ENCODE measurements at regions not wholly inside any gene's neighbourhood (a gene's known extent, or its start where the extent isn't known, plus 50 kb on each side); places are given as distances from the start of the nearest gene placed in this dataset.

DNA sequence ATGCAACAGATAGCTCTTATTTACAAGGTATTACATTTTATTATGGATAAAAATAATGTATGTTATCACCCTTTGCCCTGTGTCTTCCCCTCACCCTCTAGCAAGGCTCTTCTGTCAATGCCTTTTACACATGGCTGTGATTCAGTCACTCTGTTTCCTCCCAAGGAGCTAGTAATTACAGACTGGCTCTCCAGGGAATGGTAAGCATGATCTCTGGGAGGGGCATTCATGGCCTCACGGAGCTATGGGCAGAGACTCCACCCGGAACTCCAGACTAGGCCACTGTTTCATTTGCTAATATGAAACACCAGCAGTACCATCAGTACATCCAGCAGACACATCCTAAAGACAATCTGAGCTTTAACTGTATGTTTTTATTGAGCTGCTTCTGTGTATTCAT, 410.9 kb upstream of the CYRIA start:
- intact Hi-C loops (cut with micrococcal nuclease), result no loop called here
- H3K27ac ChIP-seq (ENCODE audit: low read depth, low read length), result no peak overlapping the region
- ATAC-seq (no peak), DNase-seq (ENCODE audit: low read depth, low spot score) (no peak)
- ChIA-PET RAD21 (ENCODE audit: low non-redundant PET in 1 of 2, low total read pairs in 2 of 2, uncharacterized antibody in 2 of 2, unreplicated experiment in 2 of 2) (no interaction called here), POLR2A (no interaction called here), CTCF (no interaction called here)
- no peaks in the 10 kb centered on the region for H3K36me3 ChIP-seq (ENCODE audit: control insufficient read depth in 1 of 2, insufficient read depth in 2 of 2, low read length in 2 of 2)
- no peak overlapping the region for H3K9ac ChIP-seq (ENCODE audit: low read length)
- H3K27me3 ChIP-seq (ENCODE audit: insufficient read depth, low read length), result no peaks in the 10 kb centered on the region
- no peak overlapping the region for H3K4me3 ChIP-seq (replicated peaks in 1 of 2; ENCODE audit: low read depth in 1 of 2, low read length in 2 of 2)
- H3K4me2 ChIP-seq (ENCODE audit: low read length), result no peak overlapping the region
- no peak overlapping the region for H2AFZ ChIP-seq (ENCODE audit: low read depth, low read length, poor library complexity, severe bottlenecking)
- H3K79me2 ChIP-seq (ENCODE audit: insufficient read depth, low read length), result no peaks in the 10 kb centered on the region
- no peaks in the 10 kb centered on the region for H3K4me1 ChIP-seq (ENCODE audit: control insufficient read depth in 1 of 2, insufficient read depth in 2 of 2, low read length in 2 of 2)
- no TSS peak for BruUV-seq (replicated peaks)
- peaks cover 0 to 3% of the 10 kb centered on the region in 2 experiments; a peak in 1 of 4 replicates for H3K9me3 ChIP-seq (ENCODE audit: control insufficient read depth in 1 of 2, insufficient read depth in 1 of 2, low read depth in 1 of 2, low read length in 2 of 2)
- no peaks in the 10 kb centered on the region for H3K9me2 ChIP-seq (ENCODE audit: insufficient read depth)
- TF ChIP-seq CBX3 (IDR thresholded peaks at IDR 0.05; ENCODE audit: low read depth), result no peak
- TF ChIP-seq SP1 (IDR thresholded peaks at IDR 0.05; ENCODE audit: low read depth), result no peak
- TF ChIP-seq, protein P1, sequence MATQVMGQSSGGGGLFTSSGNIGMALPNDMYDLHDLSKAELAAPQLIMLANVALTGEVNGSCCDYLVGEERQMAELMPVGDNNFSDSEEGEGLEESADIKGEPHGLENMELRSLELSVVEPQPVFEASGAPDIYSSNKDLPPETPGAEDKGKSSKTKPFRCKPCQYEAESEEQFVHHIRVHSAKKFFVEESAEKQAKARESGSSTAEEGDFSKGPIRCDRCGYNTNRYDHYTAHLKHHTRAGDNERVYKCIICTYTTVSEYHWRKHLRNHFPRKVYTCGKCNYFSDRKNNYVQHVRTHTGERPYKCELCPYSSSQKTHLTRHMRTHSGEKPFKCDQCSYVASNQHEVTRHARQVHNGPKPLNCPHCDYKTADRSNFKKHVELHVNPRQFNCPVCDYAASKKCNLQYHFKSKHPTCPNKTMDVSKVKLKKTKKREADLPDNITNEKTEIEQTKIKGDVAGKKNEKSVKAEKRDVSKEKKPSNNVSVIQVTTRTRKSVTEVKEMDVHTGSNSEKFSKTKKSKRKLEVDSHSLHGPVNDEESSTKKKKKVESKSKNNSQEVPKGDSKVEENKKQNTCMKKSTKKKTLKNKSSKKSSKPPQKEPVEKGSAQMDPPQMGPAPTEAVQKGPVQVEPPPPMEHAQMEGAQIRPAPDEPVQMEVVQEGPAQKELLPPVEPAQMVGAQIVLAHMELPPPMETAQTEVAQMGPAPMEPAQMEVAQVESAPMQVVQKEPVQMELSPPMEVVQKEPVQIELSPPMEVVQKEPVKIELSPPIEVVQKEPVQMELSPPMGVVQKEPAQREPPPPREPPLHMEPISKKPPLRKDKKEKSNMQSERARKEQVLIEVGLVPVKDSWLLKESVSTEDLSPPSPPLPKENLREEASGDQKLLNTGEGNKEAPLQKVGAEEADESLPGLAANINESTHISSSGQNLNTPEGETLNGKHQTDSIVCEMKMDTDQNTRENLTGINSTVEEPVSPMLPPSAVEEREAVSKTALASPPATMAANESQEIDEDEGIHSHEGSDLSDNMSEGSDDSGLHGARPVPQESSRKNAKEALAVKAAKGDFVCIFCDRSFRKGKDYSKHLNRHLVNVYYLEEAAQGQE (IDR thresholded peaks at IDR 0.05; ENCODE audit: low read depth), result no peak
- TF ChIP-seq RAD21 (IDR thresholded peaks at IDR 0.05; ENCODE audit: low read depth), result no peak
- TF ChIP-seq, protein P2, sequence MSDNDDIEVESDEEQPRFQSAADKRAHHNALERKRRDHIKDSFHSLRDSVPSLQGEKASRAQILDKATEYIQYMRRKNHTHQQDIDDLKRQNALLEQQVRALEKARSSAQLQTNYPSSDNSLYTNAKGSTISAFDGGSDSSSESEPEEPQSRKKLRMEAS (IDR thresholded peaks at IDR 0.05), result no peak
- no peak for TF ChIP-seq SIN3A (IDR thresholded peaks at IDR 0.05; ENCODE audit: low read depth)
- no peak for TF ChIP-seq EGR1 (IDR thresholded peaks at IDR 0.05; ENCODE audit: low read depth)
- no peaks in the 10 kb centered on the region for H4K20me1 ChIP-seq (ENCODE audit: insufficient read depth)

DNA sequence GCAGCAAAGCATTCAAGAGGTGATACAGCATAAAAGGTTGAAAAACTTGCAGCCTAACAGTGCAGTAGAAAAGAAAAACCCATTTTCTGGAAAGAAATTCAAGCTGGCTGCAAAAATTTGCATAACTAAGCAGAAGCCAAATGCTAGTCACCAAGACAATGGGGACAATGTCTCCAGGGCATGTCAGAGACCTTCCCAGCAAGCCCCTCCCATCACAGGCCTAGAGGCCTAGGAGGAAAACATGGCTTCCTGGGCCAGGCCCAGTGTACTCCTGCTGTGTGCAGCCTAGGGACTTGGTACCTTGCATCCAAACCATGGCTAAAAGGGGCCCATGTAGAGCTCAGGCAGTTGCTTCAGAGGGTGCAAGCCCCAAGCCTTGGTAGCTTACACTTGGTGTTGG, 405.1 kb upstream of the CYRIA start:
- RAD21 ChIA-PET (ENCODE audit: low non-redundant PET in 1 of 2, low total read pairs in 2 of 2, uncharacterized antibody in 2 of 2, unreplicated experiment in 2 of 2), result no interaction called here
- intact Hi-C loops (cut with micrococcal nuclease), result no loop called here

More for the DNA sequence above, 405.1 kb upstream of the CYRIA start:
- no peak for ATAC-seq
- Histone ChIP-seq H4K20me1 (ENCODE audit: insufficient read depth) (no peaks in the 10 kb centered on the region), H3K9me3 (ENCODE audit: control insufficient read depth in 1 of 2, insufficient read depth in 1 of 2, low read depth in 1 of 2, low read length in 2 of 2) (no peaks in the 10 kb centered on the region), H3K4me2 (ENCODE audit: low read length) (no peak overlapping the region), H3K9ac (ENCODE audit: low read length) (no peak overlapping the region), H3K4me1 (ENCODE audit: control insufficient read depth in 1 of 2, insufficient read depth in 2 of 2, low read length in 2 of 2) (no peaks in the 10 kb centered on the region), H3K27me3 (ENCODE audit: insufficient read depth, low read length) (no peaks in the 10 kb centered on the region), H3K9me2 (ENCODE audit: insufficient read depth) (no peaks in the 10 kb centered on the region), H3K27ac (ENCODE audit: low read depth, low read length) (no peak overlapping the region), H3K79me2 (ENCODE audit: insufficient read depth, low read length) (no peaks in the 10 kb centered on the region), H3K4me3 (replicated peaks in 1 of 2; ENCODE audit: low read depth in 1 of 2, low read length in 2 of 2) (no peak overlapping the region), H3K36me3 (ENCODE audit: control insufficient read depth in 1 of 2, insufficient read depth in 2 of 2, low read length in 2 of 2) (no peaks in the 10 kb centered on the region), H2AFZ (ENCODE audit: low read depth, low read length, poor library complexity, severe bottlenecking) (no peak overlapping the region)
- TF ChIP-seq POLR2AphosphoS5 (IDR thresholded peaks at IDR 0.05; ENCODE audit: low read depth, low read length), result no peak
- TF ChIP-seq, protein P3, sequence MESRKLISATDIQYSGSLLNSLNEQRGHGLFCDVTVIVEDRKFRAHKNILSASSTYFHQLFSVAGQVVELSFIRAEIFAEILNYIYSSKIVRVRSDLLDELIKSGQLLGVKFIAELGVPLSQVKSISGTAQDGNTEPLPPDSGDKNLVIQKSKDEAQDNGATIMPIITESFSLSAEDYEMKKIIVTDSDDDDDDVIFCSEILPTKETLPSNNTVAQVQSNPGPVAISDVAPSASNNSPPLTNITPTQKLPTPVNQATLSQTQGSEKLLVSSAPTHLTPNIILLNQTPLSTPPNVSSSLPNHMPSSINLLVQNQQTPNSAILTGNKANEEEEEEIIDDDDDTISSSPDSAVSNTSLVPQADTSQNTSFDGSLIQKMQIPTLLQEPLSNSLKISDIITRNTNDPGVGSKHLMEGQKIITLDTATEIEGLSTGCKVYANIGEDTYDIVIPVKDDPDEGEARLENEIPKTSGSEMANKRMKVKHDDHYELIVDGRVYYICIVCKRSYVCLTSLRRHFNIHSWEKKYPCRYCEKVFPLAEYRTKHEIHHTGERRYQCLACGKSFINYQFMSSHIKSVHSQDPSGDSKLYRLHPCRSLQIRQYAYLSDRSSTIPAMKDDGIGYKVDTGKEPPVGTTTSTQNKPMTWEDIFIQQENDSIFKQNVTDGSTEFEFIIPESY (IDR thresholded peaks at IDR 0.05; ENCODE audit: extremely low read depth, insufficient replicate concordance, low read length), result no peak
- no peak for TF ChIP-seq ZNF274 (IDR thresholded peaks at IDR 0.05; ENCODE audit: low read depth, low read length)
- TF ChIP-seq SRF (IDR thresholded peaks at IDR 0.05; ENCODE audit: low read depth), result no peak
- POLR2A ChIA-PET, result no interaction called here
- CTCF ChIA-PET, result no interaction called here
- no peak for DNase-seq (ENCODE audit: low read depth, low spot score)
- BruUV-seq (replicated peaks), result no TSS peak

All from HCT116 (cell line).